Lower lobe of right lung (tissue), 2 donors: ENCODE measurements at regions not wholly inside any gene's neighbourhood (a gene's known extent, or its start where the extent isn't known, plus 50 kb on each side); places are given as distances from the start of the nearest gene placed in this dataset.

Experiments used
- ATAC-seq, 2 donors: fragments of 200-7000 bp; cut with Tn5 transposase; one replicate each; pipeline ENCODE4 v1.9.1; 2020 to 2022; ENCODE audit warnings: mild to moderate bottlenecking in 2 of 2, moderate library complexity in 2 of 2
- DNase-seq: peaks from one replicate; pipeline ENCODE4 v3.0.0-alpha.2; 2020
- H3K27ac ChIP-seq: fragments of 200-600 bp; one replicate; pipeline ENCODE4 v1.8.0; 2022
- H3K27me3 ChIP-seq: fragments of 200-600 bp; one replicate; pipeline ENCODE4 v1.8.0; 2022; ENCODE audit warnings: low read depth
- H3K36me3 ChIP-seq: fragments of 200-600 bp; one replicate; pipeline ENCODE4 v1.8.0; 2022; ENCODE audit warnings: mild to moderate bottlenecking
- H3K4me1 ChIP-seq: fragments of 200-600 bp; one replicate; pipeline ENCODE4 v1.8.0; 2022
- H3K4me3 ChIP-seq: fragments of 200-600 bp; one replicate; pipeline ENCODE4 v1.8.0; 2022; ENCODE audit warnings: mild to moderate bottlenecking
- H3K9me3 ChIP-seq: fragments of 200-600 bp; one replicate; pipeline ENCODE4 v1.8.0; 2022
- CTCF ChIP-seq: fragments of 200-600 bp; IDR thresholded peaks from one replicate; pipeline ENCODE4 v1.8.0; 2022; ENCODE audit warnings: antibody characterized with exemption, mild to moderate bottlenecking
- intact Hi-C: fragments of 100-400 bp; cut with DNase I; formaldehyde crosslinking; loops from one replicate; pipeline ENCODE4 v1.11.0; 2022
- donor health status: DM: no; HTN: yes; CAD: no; lungs with severe emphysema.

GRCh38 chr7:85737426-85737825 is 550.6 kb upstream of the SEMA3D start:
- no peak for DNase-seq
- intact Hi-C loops, result no loop called here
- no peak overlapping the region for H3K4me3 ChIP-seq
- no peaks in the 10 kb centered on the region for H3K27me3 ChIP-seq
- no peak for TF ChIP-seq CTCF
- no peaks in the 10 kb centered on the region for H3K4me1 ChIP-seq
- ATAC-seq, result no peak
- no peaks in the 10 kb centered on the region for H3K36me3 ChIP-seq
- no peak overlapping the region for H3K27ac ChIP-seq
- H3K9me3 ChIP-seq, result peaks cover 3% of the 10 kb centered on the region

- DNase-seq (no peak), ATAC-seq (no peak)
- intact Hi-C loops, result no loop called here
- Histone ChIP-seq H3K9me3 (peaks cover 3% of the 10 kb centered on the region), H3K4me1 (no peaks in the 10 kb centered on the region), H3K4me3 (no peak overlapping the region), H3K27ac (no peak overlapping the region), H3K36me3 (no peaks in the 10 kb centered on the region), H3K27me3 (no peaks in the 10 kb centered on the region)
- TF ChIP-seq CTCF, result no peak
These were observed 549.2 kb upstream of the SEMA3D start for GRCh38 chr7:85736085-85736484.

GRCh38 chr7:85734823-85735222 is 548.0 kb upstream of the SEMA3D start:
- Histone ChIP-seq H3K4me3 (no peak overlapping the region), H3K9me3 (peaks cover 3% of the 10 kb centered on the region), H3K4me1 (no peaks in the 10 kb centered on the region), H3K36me3 (no peaks in the 10 kb centered on the region), H3K27me3 (no peaks in the 10 kb centered on the region), H3K27ac (no peak overlapping the region)
- DNase-seq (no peak), ATAC-seq (no peak)
- TF ChIP-seq CTCF, result no peak
- intact Hi-C loops, result no loop called here

- H3K27me3 ChIP-seq, result no peaks in the 10 kb centered on the region
- H3K4me1 ChIP-seq, result no peaks in the 10 kb centered on the region
- no peak overlapping the region for H3K27ac ChIP-seq
- no peak for TF ChIP-seq CTCF
- no peaks in the 10 kb centered on the region for H3K36me3 ChIP-seq
- intact Hi-C loops, result no loop called here
- ATAC-seq (peak in 1 of 2 donors; percentile 41), DNase-seq (no peak)
- no peak overlapping the region for H3K4me3 ChIP-seq
- peaks cover 3% of the 10 kb centered on the region for H3K9me3 ChIP-seq
These were observed 546.5 kb upstream of the SEMA3D start for GRCh38 chr7:85733169-85733915.

GRCh38 chr7:85730012-85730411 is 543.2 kb upstream of the SEMA3D start:
- no peaks in the 10 kb centered on the region for H3K27me3 ChIP-seq
- intact Hi-C loops, result no loop called here
- no peaks in the 10 kb centered on the region for H3K36me3 ChIP-seq
- H3K4me3 ChIP-seq, result no peak overlapping the region
- no peaks in the 10 kb centered on the region for H3K4me1 ChIP-seq
- TF ChIP-seq CTCF, result no peak
- no peaks in the 10 kb centered on the region for H3K9me3 ChIP-seq
- no peak for DNase-seq
- no peak overlapping the region for H3K27ac ChIP-seq
- no peak for ATAC-seq
